B cell (primary cell): ENCODE measurements at regions not wholly inside any gene's neighbourhood (a gene's known extent, or its start where the extent isn't known, plus 50 kb on each side); places are given as distances from the start of the nearest gene placed in this dataset.

Experiments
- ATAC-seq: fragments of 200-7000 bp; cut with Tn5 transposase; one replicate; pipeline ENCODE4 v1.10.0; 2021; ENCODE audit warnings: low read depth, mild to moderate bottlenecking, moderate number of reproducible peaks, moderate library complexity
- CTCF ChIA-PET: fragments of 350-600 bp; sonication (Branson Sonifier 250); formaldehyde crosslinking; loops from one replicate; lab custom pipeline; 2021; ENCODE audit warnings: antibody characterized with exemption, inconsistent platforms; lab: Charles Lee
- POLR2A ChIA-PET: fragments of 350-600 bp; sonication (Branson Sonifier 250); formaldehyde crosslinking; loops from one replicate; lab custom pipeline; 2021; ENCODE audit warnings: antibody characterized with exemption; lab: Charles Lee
- DNase-seq: peaks from one replicate; pipeline ENCODE4 v3.0.0; 2013
- H2AFZ ChIP-seq: 2 replicates; pipeline ENCODE4 v1.6.1; 2012; ENCODE audit warnings: mild to moderate bottlenecking, low read depth, low read length; ENCODE audit not compliant: insufficient read depth, poor library complexity, severe bottlenecking
- H3K27ac ChIP-seq, 2 donors: 1 replicate in 1 of 2; 2 replicates in 1 of 2; pipeline ENCODE4 v1.5.1; 2012 to 2013; ENCODE audit warnings: low read length in 2 of 2, mild to moderate bottlenecking in 2 of 2, moderate library complexity in 1 of 2
- H3K27me3 ChIP-seq, 4 experiments: fragments of 200-600 bp in 1 of 4; sonication (generic) in 1 of 4; replicated peaks in 1 of 4; 1 replicate in 2 of 4; 2 replicates in 2 of 4; pipeline versions ENCODE4 v1.6.1 to v1.7.0; 2013 to 2016; ENCODE audit warnings: low read length in 3 of 4, mild to moderate bottlenecking in 2 of 4, mixed read lengths in 1 of 4, moderate library complexity in 1 of 4; ENCODE audit not compliant: insufficient read depth in 4 of 4, control insufficient read depth in 3 of 4; ENCODE audit errors: control extremely low read depth in 1 of 4
- H3K36me3 ChIP-seq, 2 experiments: replicated peaks in 1 of 2; 1 replicate in 1 of 2; 2 replicates in 1 of 2; pipeline versions ENCODE4 v1.6.1 to v1.7.1; 2013; ENCODE audit warnings: low read length in 1 of 2; ENCODE audit not compliant: insufficient read depth in 2 of 2, control insufficient read depth in 1 of 2; ENCODE audit errors: control extremely low read depth in 1 of 2, extremely low read depth in 1 of 2
- H3K4me1 ChIP-seq, 2 donors: fragments of 200-600 bp in 1 of 2; sonication (generic) in 1 of 2; 1 replicate in 1 of 2; 2 replicates in 1 of 2; pipeline versions ENCODE4 v1.5.1 to v1.6.1; 2013 to 2017; ENCODE audit warnings: low read length in 2 of 2; ENCODE audit not compliant: control insufficient read depth in 2 of 2, insufficient read depth in 2 of 2
- H3K4me2 ChIP-seq: replicated peaks from 2 replicates; pipeline ENCODE3; 2012; ENCODE audit warnings: mild to moderate bottlenecking, low read depth, low read length; ENCODE audit not compliant: poor library complexity, severe bottlenecking
- H3K4me3 ChIP-seq, 5 experiments: fragments of 200-600 bp in 1 of 5; sonication (generic) in 1 of 5; 1 replicate in 3 of 5; 2 replicates in 2 of 5; pipeline versions ENCODE4 v1.5.1 to v1.7.0; 2011 to 2016; ENCODE audit warnings: low read length in 4 of 5, mild to moderate bottlenecking in 4 of 5, low read depth in 2 of 5, control low read depth in 1 of 5, moderate library complexity in 1 of 5; ENCODE audit not compliant: insufficient read depth in 1 of 5; ENCODE audit errors: control extremely low read depth in 1 of 5, extremely low read depth in 1 of 5
- H3K79me2 ChIP-seq: fragments of 200-600 bp; sonication (generic); one replicate; pipeline ENCODE4 v1.6.0; 2016; ENCODE audit warnings: low read length; ENCODE audit not compliant: control insufficient read depth, insufficient read depth
- H3K9ac ChIP-seq: fragments of 200-600 bp; sonication (generic); 2 replicates; pipeline ENCODE4 v1.6.1; 2017; ENCODE audit warnings: mild to moderate bottlenecking, low read length, moderate library complexity
- H3K9me3 ChIP-seq, 3 donors: one replicate each; pipeline versions ENCODE4 v1.6.1 to v1.7.1; 2013; ENCODE audit warnings: low read length in 2 of 3; ENCODE audit not compliant: control insufficient read depth in 2 of 3, insufficient read depth in 1 of 3; ENCODE audit errors: control extremely low read depth in 1 of 3
- H4K20me1 ChIP-seq: 2 replicates; pipeline ENCODE4 v1.6.0; 2012; ENCODE audit warnings: mild to moderate bottlenecking, low read length; ENCODE audit not compliant: insufficient read depth, control insufficient read depth, poor library complexity, severe bottlenecking
- H3K27ac Mint-ChIP-seq: one replicate; pipeline ENCODE4 v1.8.0; 2021; ENCODE audit warnings: mixed read lengths
- H3K27me3 Mint-ChIP-seq: one replicate; pipeline ENCODE4 v1.8.0; 2021; ENCODE audit warnings: mixed read lengths
- H3K4me1 Mint-ChIP-seq: one replicate; pipeline ENCODE4 v1.8.0; 2021; ENCODE audit warnings: mixed read lengths
- H3K4me3 Mint-ChIP-seq: one replicate; pipeline ENCODE4 v1.8.0; 2021; ENCODE audit warnings: mixed read lengths
- H3K9me3 Mint-ChIP-seq: one replicate; pipeline ENCODE4 v1.8.0; 2022; ENCODE audit warnings: mixed read lengths; ENCODE audit not compliant: insufficient read depth
- CTCF ChIP-seq: fragments of 200-600 bp; IDR thresholded peaks from one replicate; pipeline ENCODE4 v1.8.0; 2022; ENCODE audit warnings: antibody characterized with exemption, mild to moderate bottlenecking
- EZH2 ChIP-seq: IDR thresholded peaks from 2 replicates; pipeline ENCODE4 v1.6.1; 2012; ENCODE audit warnings: borderline replicate concordance, low read depth, mild to moderate bottlenecking, moderate library complexity, low read length; ENCODE audit not compliant: insufficient read depth, poor library complexity, severe bottlenecking
- WGBS: methylation state at CpG from one replicate; pipeline ENCODE4 v1.1.5; 2013; ENCODE audit warnings: missing lambda C conversion rate; ENCODE audit not compliant: insufficient coverage; 5-methylcytosine and 5-hydroxymethylcytosine counted together
- intact Hi-C: fragments of 100-400 bp; cut with micrococcal nuclease; formaldehyde crosslinking; loops from one replicate; pipeline ENCODE4 v1.10.0; 2022

GRCh38 chr3:118842147-118842863, 192.3 kb downstream of the IGSF11 start:
- Histone ChIP-seq H2AFZ (no peak overlapping the region), H3K9ac (no peak overlapping the region), H3K27ac (no peak overlapping the region), H3K4me1 (no peaks in the 10 kb centered on the region), H4K20me1 (no peaks in the 10 kb centered on the region), H3K4me2 (no peak overlapping the region), H3K27me3 (no peaks in the 10 kb centered on the region), H3K9me3 (peaks cover 1 to 37% (median 25%) of the 10 kb centered on the region in 3 donors), H3K36me3 (no peaks in the 10 kb centered on the region), H3K4me3 (no peak overlapping the region), H3K79me2 (no peaks in the 10 kb centered on the region)
- H3K4me1 Mint-ChIP-seq, result no peaks in the 10 kb centered on the region
- TF ChIP-seq EZH2 (no peak), CTCF (no peak)
- DNase-seq (no peak), ATAC-seq (no peak)
- no peak overlapping the region for H3K27ac Mint-ChIP-seq
- H3K27me3 Mint-ChIP-seq, result no peaks in the 10 kb centered on the region
- WGBS, result 91% methylated on average over 6 of the region's 7 CpGs
- intact Hi-C loops, result no loop called here
- CTCF ChIA-PET, result no interaction called here
- H3K4me3 Mint-ChIP-seq, result no peak overlapping the region
- peaks cover 13% of the 10 kb centered on the region for H3K9me3 Mint-ChIP-seq
- POLR2A ChIA-PET, result no interaction called here

- no peak for TF ChIP-seq EZH2
- TF ChIP-seq CTCF, result no peak
- Histone ChIP-seq H2AFZ (no peak overlapping the region), H3K9ac (no peak overlapping the region), H3K4me2 (no peak overlapping the region), H3K9me3 (peaks cover 4 to 24% (median 16%) of the 10 kb centered on the region in 3 donors), H4K20me1 (no peaks in the 10 kb centered on the region), H3K36me3 (no peaks in the 10 kb centered on the region), H3K79me2 (no peaks in the 10 kb centered on the region), H3K4me1 (no peaks in the 10 kb centered on the region), H3K4me3 (no peak overlapping the region), H3K27me3 (peaks cover 0 to 3% (median 0%) of the 10 kb centered on the region in 4 experiments), H3K27ac (no peak overlapping the region)
- intact Hi-C loops, result no loop called here
- CTCF ChIA-PET, result no interaction called here
- POLR2A ChIA-PET, result no interaction called here
- Mint-ChIP-seq H3K27ac (no peak overlapping the region), H3K4me3 (no peak overlapping the region), H3K27me3 (no peaks in the 10 kb centered on the region), H3K4me1 (no peaks in the 10 kb centered on the region), H3K9me3 (peaks cover 2% of the 10 kb centered on the region)
- WGBS, result 90% methylated on average over 7 of the region's 7 CpGs
- DNase-seq (no peak), ATAC-seq (no peak)
Measured at GRCh38 chr3:118846176-118846575, 188.5 kb downstream of the IGSF11 start.
